GM13977 (cell line): ENCODE measurements at regions not wholly inside any gene's neighbourhood (a gene's known extent, or its start where the extent isn't known, plus 50 kb on each side); places are given as distances from the start of the nearest gene placed in this dataset.

Experiments
- DNase-seq: peaks from one replicate; pipeline ENCODE4 v3.0.0; 2012; ENCODE audit warnings: low spot score
- CTCF ChIP-seq: IDR thresholded peaks from 2 replicates; pipeline ENCODE4 v1.5.1; 2012; ENCODE audit warnings: mild to moderate bottlenecking, control low read depth; ENCODE audit not compliant: insufficient read depth; ENCODE audit errors: extremely low read depth, missing control alignments
- in situ Hi-C: fragments of 300-500 bp; cut with MboI; formaldehyde crosslinking; loops from one replicate; pipeline ENCODE4 v1.12.0; 2022; ENCODE audit warnings: low sequenced_read_pairs, low pct_unique_long_range_greater_than_20kb, mixed read lengths, inconsistent platforms; ENCODE audit not compliant: unreplicated experiment

GRCh38 chr4:138938366-138938690 lies 77.3 kb upstream of the NOCT start:
- in situ Hi-C loops, result no loop called here
- DNase-seq, result peak; percentile 22
- TF ChIP-seq CTCF, result peak; percentile 51

GRCh38 chr4:138935135-138935807 lies 80.3 kb upstream of the NOCT start:
- no peak for TF ChIP-seq CTCF
- no peak for DNase-seq
- in situ Hi-C loops, result no loop called here

GRCh38 chr4:138927072-138927471 lies 88.5 kb upstream of the NOCT start:
- no peak for TF ChIP-seq CTCF
- DNase-seq, result no peak
- in situ Hi-C loops, result no loop called here

GRCh38 chr4:138925495-138925894 lies 90.1 kb upstream of the NOCT start:
- no peak for TF ChIP-seq CTCF
- in situ Hi-C loops, result no loop called here
- no peak for DNase-seq

GRCh38 chr4:138919094-138919936 lies 96.3 kb upstream of the NOCT start:
- no peak for DNase-seq
- in situ Hi-C loops, result no loop called here
- TF ChIP-seq CTCF, result peak; percentile 31

GRCh38 chr4:138918169-138918869 lies 97.3 kb upstream of the NOCT start:
- in situ Hi-C loops, result no loop called here
- DNase-seq, result no peak
- no peak for TF ChIP-seq CTCF
